GM21423 (cell line): ENCODE measurements at regions not wholly inside any gene's neighbourhood (a gene's known extent, or its start where the extent isn't known, plus 50 kb on each side); places are given as distances from the start of the nearest gene placed in this dataset.

Experiments used
- ATAC-seq: cut with Tn5 transposase; IDR thresholded peaks from one replicate; pipeline ENCODE4 v1.9.1; 2021; ENCODE audit warnings: mild to moderate bottlenecking, moderate library complexity; ENCODE audit not compliant: unreplicated experiment

GRCh38 chr5:88144219-88145001, 124.2 kb downstream of the TMEM161B start:
- no peak for ATAC-seq

- no peak for ATAC-seq
Measured at GRCh38 chr5:88143693-88144218, 124.9 kb downstream of the TMEM161B start.

GRCh38 chr5:88142886-88143692, 125.6 kb downstream of the TMEM161B start:
- no peak for ATAC-seq

- no peak for ATAC-seq
Measured at GRCh38 chr5:88142636-88142885, 126.1 kb downstream of the TMEM161B start.

GRCh38 chr5:88140856-88141752, 127.5 kb downstream of the TMEM161B start:
- ATAC-seq: peak; percentile 96

- ATAC-seq: no peak
Measured at GRCh38 chr5:88140396-88140855, 128.2 kb downstream of the TMEM161B start.

- no peak for ATAC-seq
Measured at GRCh38 chr5:88130211-88130815, 138.3 kb downstream of the TMEM161B start.

- no peak for ATAC-seq
Measured at GRCh38 chr5:88128813-88129212, 139.8 kb downstream of the TMEM161B start.

GRCh38 chr5:88119535-88120125, 149.0 kb downstream of the TMEM161B start:
- no peak for ATAC-seq

GRCh38 chr5:88118179-88118578, 150.5 kb downstream of the TMEM161B start:
- ATAC-seq: no peak

- no peak for ATAC-seq
Measured at GRCh38 chr5:88117546-88117945, 151.1 kb downstream of the TMEM161B start.

- ATAC-seq: no peak
Measured at GRCh38 chr5:88116396-88116795, 152.2 kb downstream of the TMEM161B start.

- no peak for ATAC-seq
Measured at GRCh38 chr5:88115211-88115610, 153.4 kb downstream of the TMEM161B start.

- ATAC-seq: no peak
Measured at GRCh38 chr5:88113429-88113828, 155.2 kb downstream of the TMEM161B start.

- ATAC-seq: no peak
Measured at GRCh38 chr5:88109818-88110217, 158.8 kb downstream of the TMEM161B start.

GRCh38 chr5:88108490-88109279, 160.0 kb downstream of the TMEM161B start:
- ATAC-seq: no peak

- ATAC-seq: no peak
Measured at GRCh38 chr5:88094906-88095496, 173.6 kb downstream of the TMEM161B start.

GRCh38 chr5:88094403-88094802, 174.2 kb downstream of the TMEM161B start:
- no peak for ATAC-seq

GRCh38 chr5:88093765-88094164, 174.9 kb downstream of the TMEM161B start:
- no peak for ATAC-seq
